ENCODE measurements at regions not wholly inside any gene's neighbourhood (a gene's known extent, or its start where the extent isn't known, plus 50 kb on each side); places are given as distances from the start of the nearest gene placed in this dataset.
A peak's percentile ranks its signal among the peaks of the same experiment; 100 is the strongest.
"Not testable (repeated sequence)": the region's sequence is repeated elsewhere in the genome, so short reads cannot be mapped to it uniquely, and the experiment has no call there.

DNA sequence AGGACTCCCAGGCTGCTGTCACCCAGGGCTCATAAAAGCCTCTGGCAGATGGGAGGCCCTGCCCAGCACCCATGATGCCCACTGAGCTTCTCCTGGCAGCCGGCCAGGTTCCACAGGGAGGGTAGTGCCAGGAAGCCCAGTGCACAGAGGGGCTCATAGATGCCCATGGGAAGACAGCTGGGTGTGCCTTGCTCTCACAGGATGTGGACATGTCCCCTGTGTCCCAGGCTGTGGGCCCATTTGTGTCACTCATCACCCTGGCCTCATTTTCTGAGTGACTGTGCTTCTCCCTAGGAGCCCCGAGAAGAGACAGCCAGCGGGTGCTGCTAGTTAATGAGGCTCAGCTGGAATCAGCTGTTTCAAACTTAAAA is 86.5 kb upstream of the SFSWAP start:
- DNase-seq = not testable (repeated sequence)

- not testable (repeated sequence) for DNase-seq
These were observed 86.0 kb upstream of the SFSWAP start for GRCh38 chr12:131624756-131625501.

GRCh38 chr12:131625966-131626722 is 84.7 kb upstream of the SFSWAP start:
- DNase-seq = peak; percentile 21

DNA sequence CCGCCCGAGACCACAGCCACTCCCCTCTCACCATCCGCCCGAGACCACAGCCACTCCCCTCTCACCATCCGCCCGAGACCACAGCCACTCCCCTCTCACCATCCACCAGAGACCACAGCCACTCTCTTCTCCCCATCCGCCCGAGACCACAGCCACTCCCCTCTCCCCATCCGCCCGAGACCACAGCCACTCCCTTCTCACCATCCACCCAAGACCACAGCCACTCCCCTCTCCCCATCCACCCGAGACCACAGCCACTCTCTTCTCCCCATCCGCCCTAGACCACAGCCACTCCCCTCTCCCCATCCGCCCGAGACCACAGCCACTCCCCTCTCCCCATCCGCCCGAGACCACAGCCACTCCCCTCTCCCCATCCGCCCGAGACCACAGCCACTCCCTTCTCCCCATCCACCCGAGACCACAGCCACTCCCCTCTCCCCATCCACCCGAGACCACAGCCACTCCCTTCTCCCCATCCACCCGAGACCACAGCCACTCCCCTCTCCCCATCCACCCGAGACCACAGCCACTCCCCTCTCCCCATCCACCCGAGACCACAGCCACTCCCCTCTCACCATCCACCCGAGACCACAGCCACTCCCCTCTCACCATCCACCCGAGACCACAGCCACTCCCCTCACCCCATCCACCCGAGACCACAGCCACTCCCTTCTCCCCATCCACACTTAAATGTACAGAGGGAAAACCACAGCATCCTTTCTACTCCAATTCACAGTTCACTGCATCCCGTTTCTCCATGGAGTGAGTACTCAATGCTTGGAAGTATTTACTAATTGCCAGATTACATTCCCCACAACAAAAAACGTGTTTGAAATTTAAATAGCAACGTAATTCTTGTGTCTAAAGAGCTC is 83.5 kb upstream of the SFSWAP start:
- DNase-seq = peak; percentile 68

- no peak for DNase-seq
These were observed 82.7 kb upstream of the SFSWAP start for GRCh38 chr12:131628023-131628740.

GRCh38 chr12:131628766-131629448 is 82.0 kb upstream of the SFSWAP start:
- no peak for DNase-seq

- DNase-seq = no peak
These were observed 79.7 kb upstream of the SFSWAP start for GRCh38 chr12:131631230-131631629.

GRCh38 chr12:131631889-131632651 is 78.8 kb upstream of the SFSWAP start:
- DNase-seq = not testable (repeated sequence)

DNA sequence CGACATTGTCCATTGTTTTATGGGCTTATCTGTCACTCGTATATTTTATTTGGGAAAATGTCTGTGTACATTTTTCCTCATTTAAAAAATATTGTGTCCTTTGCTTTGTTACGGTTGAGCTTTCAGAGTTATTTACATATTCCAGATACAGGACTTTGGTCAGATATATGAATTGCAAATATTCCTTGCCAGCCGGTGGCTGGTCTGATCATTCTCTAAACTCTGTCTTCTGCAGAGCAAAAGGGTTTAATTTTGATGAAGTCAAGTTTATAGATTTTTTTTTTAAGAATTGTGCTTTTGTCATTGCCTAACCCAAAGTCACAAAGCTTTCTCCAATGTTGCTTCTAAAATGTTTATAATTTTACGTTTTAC is 78.3 kb upstream of the SFSWAP start:
- DNase-seq = not testable (repeated sequence)

- not testable (repeated sequence) for DNase-seq
These were observed 77.3 kb upstream of the SFSWAP start for GRCh38 chr12:131633610-131634009.

DNA sequence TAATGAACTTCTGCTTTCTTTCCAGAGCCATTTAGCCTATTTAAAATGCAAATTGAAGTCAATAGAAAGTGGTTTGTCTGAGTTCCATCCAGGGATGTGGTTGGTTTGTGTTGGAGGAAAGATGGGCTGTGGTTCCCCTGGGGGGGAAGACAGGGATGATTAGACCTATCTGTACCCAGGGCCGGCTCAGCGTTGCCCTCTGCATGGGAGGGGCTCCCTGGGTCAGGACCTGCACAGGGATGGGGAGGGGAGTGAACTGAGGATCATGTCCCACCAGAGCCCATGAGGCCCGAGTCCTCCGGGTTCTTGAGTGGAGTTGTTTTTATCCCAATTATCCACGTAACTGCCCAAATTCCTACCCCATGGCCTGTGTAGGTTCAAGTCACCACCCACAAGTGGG is 76.9 kb upstream of the SFSWAP start:
- no peak for DNase-seq

GRCh38 chr12:131635012-131635411 is 75.9 kb upstream of the SFSWAP start:
- DNase-seq = not testable (repeated sequence)

GRCh38 chr12:131635491-131636122 is 75.3 kb upstream of the SFSWAP start:
- no peak for DNase-seq

- DNase-seq = no peak
These were observed 74.6 kb upstream of the SFSWAP start for GRCh38 chr12:131636266-131636665.

- no peak for DNase-seq
These were observed 73.7 kb upstream of the SFSWAP start for GRCh38 chr12:131636940-131637750.

GRCh38 chr12:131637986-131638385 is 72.9 kb upstream of the SFSWAP start:
- DNase-seq = no peak

DNA sequence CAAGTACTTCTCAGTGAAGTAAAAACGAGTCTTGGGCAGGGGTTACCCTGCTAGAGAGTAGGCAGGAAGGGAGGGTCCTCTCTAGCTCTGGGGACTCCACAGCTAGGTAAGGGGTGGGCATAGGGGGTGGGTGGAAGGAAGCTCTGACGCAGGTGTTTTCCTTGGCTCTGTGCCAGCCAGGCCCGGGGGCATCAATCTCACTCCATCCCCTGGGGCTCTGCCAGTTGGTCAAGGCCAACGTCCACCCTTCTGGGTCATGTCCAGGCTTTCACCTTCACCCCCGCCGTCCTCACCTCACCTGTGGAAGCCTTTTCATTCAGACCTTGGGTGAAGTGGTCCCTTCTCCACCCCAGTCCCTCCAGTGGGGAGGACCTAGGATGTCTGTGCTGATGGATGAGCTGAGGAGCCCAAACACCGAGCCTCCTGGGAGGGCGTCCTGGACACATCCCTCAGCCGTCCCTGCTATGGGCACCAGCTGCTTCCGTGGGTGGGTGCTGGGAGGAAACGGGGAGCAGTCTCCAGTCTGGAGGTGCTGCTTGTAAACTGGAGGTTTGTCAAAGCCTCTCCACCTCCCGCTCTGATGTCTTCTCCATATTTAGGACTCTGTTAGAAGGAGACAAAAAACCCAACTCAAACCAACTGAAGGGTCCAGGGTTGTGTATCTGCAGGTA is 71.5 kb upstream of the SFSWAP start:
- no peak for DNase-seq

GRCh38 chr12:131640525-131640924 is 70.4 kb upstream of the SFSWAP start:
- DNase-seq = no peak

GRCh38 chr12:131641315-131641714 is 69.6 kb upstream of the SFSWAP start:
- no peak for DNase-seq

Measured in CD4-positive, alpha-beta T cell treated with Interferon gamma for 1 hour (primary cell).